Astrocyte of the cerebellum (primary cell): ENCODE measurements at regions not wholly inside any gene's neighbourhood (a gene's known extent, or its start where the extent isn't known, plus 50 kb on each side); places are given as distances from the start of the nearest gene placed in this dataset.
"Not testable (repeated sequence)": the region's sequence is repeated elsewhere in the genome, so short reads cannot be mapped to it uniquely, and the experiment has no call there.

Source experiments
- DNase-seq: peaks from one replicate; pipeline ENCODE4 v3.0.0-alpha.2; 2011; ENCODE audit warnings: low read depth
- H3K4me3 ChIP-seq: 2 replicates; pipeline ENCODE4 v1.5.1; 2011; ENCODE audit warnings: mild to moderate bottlenecking, low read depth, low read length, moderate library complexity
- CTCF ChIP-seq: IDR thresholded peaks from 2 replicates; pipeline ENCODE4 v1.5.1; 2012; ENCODE audit warnings: low read length, low read depth, moderate library complexity, mild to moderate bottlenecking; ENCODE audit errors: missing control alignments
- in situ Hi-C: cut with HindIII; loops from 2 replicates; pipeline ENCODE4 v1.10.0; 2017; ENCODE audit warnings: low sequenced_read_pairs

- TF ChIP-seq CTCF: no peak
- no peak for DNase-seq
- H3K4me3 ChIP-seq: no peak overlapping the region
- in situ Hi-C loops: no loop called here
Observed at GRCh38 chr21:41576013-41576615, 68.2 kb upstream of the TMPRSS2 start.

DNA sequence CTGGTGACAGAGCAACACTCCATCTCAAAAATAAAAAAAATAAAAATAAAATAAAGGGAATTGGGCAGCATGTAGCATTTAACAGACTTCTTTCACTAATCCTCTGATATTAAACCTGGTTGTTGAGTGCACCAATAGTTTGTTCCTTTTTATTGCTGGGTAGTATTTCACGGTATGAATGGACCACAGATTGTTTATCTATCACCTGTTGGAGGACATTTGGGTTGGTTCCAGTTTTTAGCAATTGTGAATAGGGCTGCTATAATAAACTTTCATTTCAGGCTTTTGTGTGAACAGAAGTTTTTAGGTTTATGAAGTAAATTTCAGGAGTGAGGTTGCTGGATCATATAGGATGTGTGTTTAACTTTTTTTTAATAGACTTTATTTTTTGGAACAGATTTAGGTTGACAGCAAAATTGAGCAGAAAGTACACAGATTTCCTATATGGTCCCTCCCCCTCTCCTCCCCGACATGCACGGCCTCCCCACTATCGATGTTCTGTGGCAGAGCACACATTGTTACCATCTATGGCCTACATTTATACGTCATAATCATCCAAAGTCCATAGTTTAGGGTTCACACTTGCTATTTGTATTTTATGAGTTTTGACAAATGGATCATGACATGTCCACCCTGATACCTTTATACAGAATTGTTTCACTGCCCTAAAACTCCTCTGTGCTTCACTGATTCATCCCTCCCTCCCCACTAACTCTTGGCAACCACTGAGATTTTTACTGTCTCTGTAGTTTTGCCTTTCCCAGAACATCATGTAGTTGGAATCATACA lies 66.1 kb upstream of the TMPRSS2 start:
- in situ Hi-C loops: no loop called here
- no peak for TF ChIP-seq CTCF
- H3K4me3 ChIP-seq: no peak overlapping the region
- DNase-seq: no peak

GRCh38 chr21:41571938-41572510 lies 64.1 kb upstream of the TMPRSS2 start:
- H3K4me3 ChIP-seq: no peak overlapping the region
- no peak for DNase-seq
- TF ChIP-seq CTCF: no peak
- in situ Hi-C loops: no loop called here

DNA sequence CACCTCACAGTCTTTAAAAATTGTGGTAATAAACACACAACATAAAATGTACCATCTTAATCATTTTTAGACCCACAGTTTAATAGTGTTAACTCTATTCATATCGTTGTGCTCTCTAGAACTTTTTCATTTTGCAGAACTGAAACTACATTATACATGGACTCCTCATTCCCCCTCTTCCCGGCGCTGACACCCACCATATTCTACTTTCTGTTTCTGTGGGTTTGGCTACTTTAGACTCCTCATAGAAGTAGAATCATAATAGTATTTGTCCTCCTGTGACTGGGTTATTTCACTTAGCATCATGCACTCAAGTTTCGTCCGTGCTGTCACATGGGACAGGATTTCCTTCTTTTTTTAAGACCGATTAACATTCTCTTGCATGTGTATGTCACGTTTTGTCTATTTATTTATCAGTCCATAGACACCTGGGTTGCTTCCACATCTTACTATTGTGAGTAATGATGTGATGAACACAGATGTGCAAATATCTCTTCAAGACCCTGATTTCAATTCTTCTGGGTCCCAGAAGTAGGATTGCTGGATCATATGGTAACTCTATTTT lies 62.9 kb upstream of the TMPRSS2 start:
- TF ChIP-seq CTCF: no peak
- no peak for DNase-seq
- no peak overlapping the region for H3K4me3 ChIP-seq
- in situ Hi-C loops: no loop called here

GRCh38 chr21:41568606-41569385 lies 60.8 kb upstream of the TMPRSS2 start:
- no peak for DNase-seq
- H3K4me3 ChIP-seq: no peak overlapping the region
- in situ Hi-C loops: no loop called here
- no peak for TF ChIP-seq CTCF

GRCh38 chr21:41567901-41568510 lies 60.0 kb upstream of the TMPRSS2 start:
- no peak for DNase-seq
- TF ChIP-seq CTCF: no peak
- H3K4me3 ChIP-seq: no peak overlapping the region
- in situ Hi-C loops: no loop called here

DNA sequence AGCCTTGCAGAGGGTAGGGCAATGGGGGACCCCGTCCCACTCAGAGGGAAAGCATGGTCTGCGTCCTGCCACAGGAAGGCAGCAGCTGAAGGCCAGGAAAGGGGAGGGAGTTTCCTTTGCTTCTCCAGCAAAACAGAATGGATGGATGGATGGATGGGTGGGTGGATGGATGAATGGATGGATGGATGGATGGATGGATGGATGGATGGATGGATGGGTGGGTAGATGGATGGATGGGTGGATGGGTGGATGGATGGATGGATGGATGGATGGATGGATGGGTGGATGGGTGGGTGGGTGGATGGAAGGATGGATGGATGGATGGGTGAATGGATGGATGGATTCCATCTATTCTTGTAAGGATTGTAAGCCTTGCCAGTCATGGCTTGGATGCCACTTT lies 59.3 kb upstream of the TMPRSS2 start:
- DNase-seq, H3K4me3 ChIP-seq, in situ Hi-C loops: not testable (repeated sequence)
